NCI-H69 (cell line): ENCODE measurements at regions not wholly inside any gene's neighbourhood (a gene's known extent, or its start where the extent isn't known, plus 50 kb on each side); places are given as distances from the start of the nearest gene placed in this dataset.
"Not testable (repeated sequence)": the region's sequence is repeated elsewhere in the genome, so short reads cannot be mapped to it uniquely, and the experiment has no call there.

Experiments
- DNase-seq: peaks from one replicate; lab custom pipeline; 2025; lab: John Stamatoyannopoulos, UW

GRCh38 chr11:98358551-98358950 is 662.2 kb upstream of the CNTN5 start:
- no peak for DNase-seq

- no peak for DNase-seq
Observed at GRCh38 chr11:98365190-98365589, 655.6 kb upstream of the CNTN5 start.

- DNase-seq: no peak
Observed at GRCh38 chr11:98365941-98366340, 654.8 kb upstream of the CNTN5 start.

- DNase-seq: no peak
Observed at GRCh38 chr11:98390391-98390790, 630.4 kb upstream of the CNTN5 start.

- not testable (repeated sequence) for DNase-seq
Observed at GRCh38 chr11:98394500-98394899, 626.2 kb upstream of the CNTN5 start.

GRCh38 chr11:98398508-98398907 is 622.2 kb upstream of the CNTN5 start:
- no peak for DNase-seq

GRCh38 chr11:98409069-98409468 is 611.7 kb upstream of the CNTN5 start:
- DNase-seq: peak; percentile 16

GRCh38 chr11:98411777-98412176 is 609.0 kb upstream of the CNTN5 start:
- peak; percentile 58 for DNase-seq

GRCh38 chr11:98417256-98417755 is 603.4 kb upstream of the CNTN5 start:
- no peak for DNase-seq

GRCh38 chr11:98423933-98424332 is 596.8 kb upstream of the CNTN5 start:
- DNase-seq: no peak

GRCh38 chr11:98424773-98425172 is 596.0 kb upstream of the CNTN5 start:
- DNase-seq: not testable (repeated sequence)

- DNase-seq: no peak
Observed at GRCh38 chr11:98431463-98432359, 589.0 kb upstream of the CNTN5 start.

GRCh38 chr11:98434296-98434695 is 586.5 kb upstream of the CNTN5 start:
- DNase-seq: no peak

GRCh38 chr11:98453378-98453777 is 567.4 kb upstream of the CNTN5 start:
- DNase-seq: no peak

- peak; percentile 11 for DNase-seq
Observed at GRCh38 chr11:98455500-98456307, 565.0 kb upstream of the CNTN5 start.

GRCh38 chr11:98456308-98456680 is 564.5 kb upstream of the CNTN5 start:
- no peak for DNase-seq

- DNase-seq: no peak
Observed at GRCh38 chr11:98495016-98495415, 525.7 kb upstream of the CNTN5 start.

GRCh38 chr11:98495601-98496000 is 525.1 kb upstream of the CNTN5 start:
- no peak for DNase-seq

- DNase-seq: no peak
Observed at GRCh38 chr11:98507208-98507607, 513.5 kb upstream of the CNTN5 start.

- no peak for DNase-seq
Observed at GRCh38 chr11:98512938-98513337, 507.8 kb upstream of the CNTN5 start.

- peak; percentile 50 for DNase-seq
Observed at GRCh38 chr11:98531576-98531975, 489.2 kb upstream of the CNTN5 start.

GRCh38 chr11:98536023-98536422 is 484.7 kb upstream of the CNTN5 start:
- no peak for DNase-seq

GRCh38 chr11:98538358-98538757 is 482.4 kb upstream of the CNTN5 start:
- not testable (repeated sequence) for DNase-seq
